ENCODE measurements at regions not wholly inside any gene's neighbourhood (a gene's known extent, or its start where the extent isn't known, plus 50 kb on each side); places are given as distances from the start of the nearest gene placed in this dataset.
"Not testable (repeated sequence)": the region's sequence is repeated elsewhere in the genome, so short reads cannot be mapped to it uniquely, and the experiment has no call there.

- WGBS (ENCODE audit: insufficient coverage, low lambda C conversion rate), result 74% methylated on average over 3 of the region's 3 CpGs
- no peak for DNase-seq
- H3K4me3 ChIP-seq (ENCODE audit: low read length), result no peak overlapping the region
- H3K36me3 ChIP-seq (ENCODE audit: control insufficient read depth, insufficient read depth, low read length), result peaks cover 3% of the 10 kb centered on the region
- no peaks in the 10 kb centered on the region for H3K27me3 ChIP-seq (ENCODE audit: control insufficient read depth, insufficient read depth, low read length)
- peaks cover 3% of the 10 kb centered on the region for H3K9me3 ChIP-seq (ENCODE audit: control insufficient read depth, low read depth, low read length)
- H3K4me1 ChIP-seq (ENCODE audit: control insufficient read depth, insufficient read depth, low read length), result no peaks in the 10 kb centered on the region
- no peak overlapping the region for H3K27ac ChIP-seq (ENCODE audit: low read length)
These were observed 108.1 kb downstream of the ZFAND4 start for GRCh38 chr10:45564303-45564959.

GRCh38 chr10:45561952-45562351, 110.6 kb downstream of the ZFAND4 start:
- no peaks in the 10 kb centered on the region for H3K27me3 ChIP-seq (ENCODE audit: control insufficient read depth, insufficient read depth, low read length)
- DNase-seq, result no peak
- H3K9me3 ChIP-seq (ENCODE audit: control insufficient read depth, low read depth, low read length), result peaks cover 3% of the 10 kb centered on the region
- no peak overlapping the region for H3K27ac ChIP-seq (ENCODE audit: low read length)
- H3K36me3 ChIP-seq (ENCODE audit: control insufficient read depth, insufficient read depth, low read length), result peaks cover 3% of the 10 kb centered on the region
- H3K4me1 ChIP-seq (ENCODE audit: control insufficient read depth, insufficient read depth, low read length), result no peaks in the 10 kb centered on the region
- H3K4me3 ChIP-seq (ENCODE audit: low read length), result no peak overlapping the region

GRCh38 chr10:45560262-45560661, 112.3 kb downstream of the ZFAND4 start:
- Histone ChIP-seq H3K9me3 (ENCODE audit: control insufficient read depth, low read depth, low read length) (peaks cover 3% of the 10 kb centered on the region), H3K27ac (ENCODE audit: low read length) (no peak overlapping the region), H3K4me1 (ENCODE audit: control insufficient read depth, insufficient read depth, low read length) (no peaks in the 10 kb centered on the region), H3K4me3 (ENCODE audit: low read length) (no peak overlapping the region), H3K27me3 (ENCODE audit: control insufficient read depth, insufficient read depth, low read length) (no peaks in the 10 kb centered on the region), H3K36me3 (ENCODE audit: control insufficient read depth, insufficient read depth, low read length) (peaks cover 5% of the 10 kb centered on the region)
- no peak for DNase-seq
- 43% methylated on average over 1 of the region's 10 CpGs for WGBS (ENCODE audit: insufficient coverage, low lambda C conversion rate)

DNA sequence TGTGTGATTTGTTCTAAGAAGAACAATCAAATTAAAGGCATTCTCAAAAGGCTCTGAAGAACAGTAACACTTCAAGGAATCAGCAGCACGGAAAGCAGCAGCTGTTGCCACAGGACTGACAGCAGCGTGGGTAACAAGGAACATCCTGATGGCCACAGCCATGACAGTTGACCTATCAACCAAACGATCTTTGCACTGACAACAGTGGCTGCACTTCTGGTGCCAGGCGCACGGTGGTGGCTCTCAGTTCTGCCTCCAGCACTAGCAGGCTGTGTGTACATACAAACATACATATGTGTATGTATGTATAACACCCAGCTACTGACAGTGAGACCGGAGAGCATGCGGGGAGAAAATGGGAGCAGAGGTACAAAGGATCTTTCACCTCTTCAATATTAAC, 114.1 kb downstream of the ZFAND4 start:
- no peaks in the 10 kb centered on the region for H3K27me3 ChIP-seq (ENCODE audit: control insufficient read depth, insufficient read depth, low read length)
- peaks cover 7% of the 10 kb centered on the region for H3K36me3 ChIP-seq (ENCODE audit: control insufficient read depth, insufficient read depth, low read length)
- no peak overlapping the region for H3K27ac ChIP-seq (ENCODE audit: low read length)
- no peak overlapping the region for H3K4me3 ChIP-seq (ENCODE audit: low read length)
- peaks cover 3% of the 10 kb centered on the region for H3K9me3 ChIP-seq (ENCODE audit: control insufficient read depth, low read depth, low read length)
- DNase-seq, result no peak
- 80% methylated on average over 1 of the region's 7 CpGs for WGBS (ENCODE audit: insufficient coverage, low lambda C conversion rate)
- H3K4me1 ChIP-seq (ENCODE audit: control insufficient read depth, insufficient read depth, low read length), result no peaks in the 10 kb centered on the region

- 40% methylated on average over 1 of the region's 9 CpGs for WGBS (ENCODE audit: insufficient coverage, low lambda C conversion rate)
- Histone ChIP-seq H3K4me1 (ENCODE audit: control insufficient read depth, insufficient read depth, low read length) (no peaks in the 10 kb centered on the region), H3K4me3 (ENCODE audit: low read length) (no peak overlapping the region), H3K27me3 (ENCODE audit: control insufficient read depth, insufficient read depth, low read length) (no peaks in the 10 kb centered on the region), H3K9me3 (ENCODE audit: control insufficient read depth, low read depth, low read length) (peaks cover 3% of the 10 kb centered on the region), H3K36me3 (ENCODE audit: control insufficient read depth, insufficient read depth, low read length) (peaks cover 7% of the 10 kb centered on the region), H3K27ac (ENCODE audit: low read length) (no peak overlapping the region)
- no peak for DNase-seq
These were observed 115.2 kb downstream of the ZFAND4 start for GRCh38 chr10:45557275-45557905.

DNA sequence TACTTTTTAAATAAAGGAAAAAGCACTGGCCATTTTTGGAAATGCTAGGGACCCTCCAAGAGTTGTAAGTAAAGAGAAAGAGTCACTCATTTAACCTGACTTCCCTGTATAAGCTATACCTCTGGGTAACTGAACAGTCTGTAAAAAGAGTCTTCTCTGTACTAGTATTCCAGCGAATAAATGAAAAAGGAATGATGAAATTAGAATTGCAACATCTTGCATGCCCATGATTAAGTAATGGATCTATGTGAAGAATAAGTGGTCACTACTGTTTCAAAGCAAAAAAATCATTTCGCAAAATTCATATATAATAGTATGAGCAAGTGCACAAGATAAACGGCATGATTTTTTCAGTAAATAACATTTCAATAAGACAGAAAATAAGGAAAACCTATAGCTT, 116.8 kb downstream of the ZFAND4 start:
- Histone ChIP-seq H3K36me3 (ENCODE audit: control insufficient read depth, insufficient read depth, low read length) (peaks cover 7% of the 10 kb centered on the region), H3K9me3 (ENCODE audit: control insufficient read depth, low read depth, low read length) (peaks cover 3% of the 10 kb centered on the region), H3K4me3 (ENCODE audit: low read length) (no peak overlapping the region), H3K27me3 (ENCODE audit: control insufficient read depth, insufficient read depth, low read length) (no peaks in the 10 kb centered on the region), H3K27ac (ENCODE audit: low read length) (no peak overlapping the region), H3K4me1 (ENCODE audit: control insufficient read depth, insufficient read depth, low read length) (no peaks in the 10 kb centered on the region)
- 92% methylated on average over 3 of the region's 3 CpGs for WGBS (ENCODE audit: insufficient coverage, low lambda C conversion rate)
- no peak for DNase-seq

GRCh38 chr10:45555332-45555731, 117.2 kb downstream of the ZFAND4 start:
- H3K27me3 ChIP-seq (ENCODE audit: control insufficient read depth, insufficient read depth, low read length); DNase-seq; H3K4me1 ChIP-seq (ENCODE audit: control insufficient read depth, insufficient read depth, low read length); H3K9me3 ChIP-seq (ENCODE audit: control insufficient read depth, low read depth, low read length); H3K4me3 ChIP-seq (ENCODE audit: low read length); H3K36me3 ChIP-seq (ENCODE audit: control insufficient read depth, insufficient read depth, low read length); H3K27ac ChIP-seq (ENCODE audit: low read length): not testable (repeated sequence)
- WGBS (ENCODE audit: insufficient coverage, low lambda C conversion rate), result 100% methylated on average over 1 of the region's 5 CpGs

GRCh38 chr10:45553613-45554012, 119.0 kb downstream of the ZFAND4 start:
- WGBS (ENCODE audit: insufficient coverage, low lambda C conversion rate), result 100% methylated on average over 1 of the region's 2 CpGs
- no peak overlapping the region for H3K27ac ChIP-seq (ENCODE audit: low read length)
- H3K27me3 ChIP-seq (ENCODE audit: control insufficient read depth, insufficient read depth, low read length), result no peaks in the 10 kb centered on the region
- no peaks in the 10 kb centered on the region for H3K4me1 ChIP-seq (ENCODE audit: control insufficient read depth, insufficient read depth, low read length)
- H3K36me3 ChIP-seq (ENCODE audit: control insufficient read depth, insufficient read depth, low read length), result peaks cover 16% of the 10 kb centered on the region
- DNase-seq, result no peak
- H3K9me3 ChIP-seq (ENCODE audit: control insufficient read depth, low read depth, low read length), result no peaks in the 10 kb centered on the region
- H3K4me3 ChIP-seq (ENCODE audit: low read length), result no peak overlapping the region

- Histone ChIP-seq H3K9me3 (ENCODE audit: control insufficient read depth, low read depth, low read length) (no peaks in the 10 kb centered on the region), H3K4me3 (ENCODE audit: low read length) (no peak overlapping the region), H3K27ac (ENCODE audit: low read length) (no peak overlapping the region), H3K36me3 (ENCODE audit: control insufficient read depth, insufficient read depth, low read length) (peaks cover 16% of the 10 kb centered on the region), H3K27me3 (ENCODE audit: control insufficient read depth, insufficient read depth, low read length) (no peaks in the 10 kb centered on the region), H3K4me1 (ENCODE audit: control insufficient read depth, insufficient read depth, low read length) (no peaks in the 10 kb centered on the region)
- DNase-seq, result no peak
- no CpG with 5 or more reads among the region's 1 CpG for WGBS (ENCODE audit: insufficient coverage, low lambda C conversion rate)
These were observed 119.4 kb downstream of the ZFAND4 start for GRCh38 chr10:45553155-45553554.

- H3K4me3 ChIP-seq (ENCODE audit: low read length), result no peak overlapping the region
- H3K36me3 ChIP-seq (ENCODE audit: control insufficient read depth, insufficient read depth, low read length), result peaks cover 16% of the 10 kb centered on the region
- H3K27me3 ChIP-seq (ENCODE audit: control insufficient read depth, insufficient read depth, low read length), result no peaks in the 10 kb centered on the region
- no peak overlapping the region for H3K27ac ChIP-seq (ENCODE audit: low read length)
- whole genome bisulfite sequencing (ENCODE audit: insufficient coverage, low lambda C conversion rate), result 97% methylated on average over 3 of the region's 5 CpGs
- no peaks in the 10 kb centered on the region for H3K9me3 ChIP-seq (ENCODE audit: control insufficient read depth, low read depth, low read length)
- DNase-seq, result no peak
- no peaks in the 10 kb centered on the region for H3K4me1 ChIP-seq (ENCODE audit: control insufficient read depth, insufficient read depth, low read length)
These were observed 120.1 kb downstream of the ZFAND4 start for GRCh38 chr10:45552476-45552875.

Data from large intestine (tissue), 3 donors.